ENCODE measurements at regions not wholly inside any gene's neighbourhood (a gene's known extent, or its start where the extent isn't known, plus 50 kb on each side); places are given as distances from the start of the nearest gene placed in this dataset.

GRCh38 chr4:14237911-14238310 lies 610.4 kb upstream of the BOD1L1 start:
- no peak for TF ChIP-seq CTCF (IDR thresholded peaks at IDR 0.05; ENCODE audit: low read depth, low read length)
- no peak for DNase-seq
- H3K27me3 ChIP-seq (ENCODE audit: insufficient read depth, low read depth, severe bottlenecking), result no peaks in the 10 kb centered on the region

GRCh38 chr4:14241574-14241973 lies 614.0 kb upstream of the BOD1L1 start:
- H3K9me3 ChIP-seq (ENCODE audit: severe bottlenecking), result no peaks in the 10 kb centered on the region
- no peak overlapping the region for H3K27ac ChIP-seq
- H3K36me3 ChIP-seq, result no peaks in the 10 kb centered on the region
- no peaks in the 10 kb centered on the region for H3K27me3 ChIP-seq (ENCODE audit: insufficient read depth, low read depth, severe bottlenecking)
- no peak for DNase-seq
- no peak for TF ChIP-seq CTCF (IDR thresholded peaks at IDR 0.05; ENCODE audit: low read depth, low read length)
- H3K4me3 ChIP-seq (ENCODE audit: low read depth, low read length), result no peak overlapping the region

More at GRCh38 chr4:14237911-14238310, 610.4 kb upstream of the BOD1L1 start:
- Histone ChIP-seq H3K9me3 (ENCODE audit: severe bottlenecking) (no peaks in the 10 kb centered on the region), H3K27ac (no peak overlapping the region), H3K36me3 (no peaks in the 10 kb centered on the region), H3K4me3 (ENCODE audit: low read depth, low read length) (no peak overlapping the region)

- TF ChIP-seq CTCF (IDR thresholded peaks at IDR 0.05; ENCODE audit: low read depth, low read length), result no peak
- H3K9me3 ChIP-seq (ENCODE audit: severe bottlenecking), result no peaks in the 10 kb centered on the region
- no peak for DNase-seq
- no peaks in the 10 kb centered on the region for H3K36me3 ChIP-seq
- no peak overlapping the region for H3K27ac ChIP-seq
- no peaks in the 10 kb centered on the region for H3K27me3 ChIP-seq (ENCODE audit: insufficient read depth, low read depth, severe bottlenecking)
- no peak overlapping the region for H3K4me3 ChIP-seq (ENCODE audit: low read depth, low read length)
These were observed 620.2 kb upstream of the BOD1L1 start for GRCh38 chr4:14247767-14248166.

- Histone ChIP-seq H3K9me3 (ENCODE audit: severe bottlenecking) (peaks cover 4% of the 10 kb centered on the region), H3K36me3 (no peaks in the 10 kb centered on the region), H3K27ac (no peak overlapping the region), H3K27me3 (ENCODE audit: insufficient read depth, low read depth, severe bottlenecking) (no peaks in the 10 kb centered on the region), H3K4me3 (ENCODE audit: low read depth, low read length) (no peak overlapping the region)
- no peak for TF ChIP-seq CTCF (IDR thresholded peaks at IDR 0.05; ENCODE audit: low read depth, low read length)
- DNase-seq, result no peak
These were observed 621.7 kb upstream of the BOD1L1 start for GRCh38 chr4:14249226-14249625.

- H3K9me3 ChIP-seq (ENCODE audit: severe bottlenecking), result peaks cover 4% of the 10 kb centered on the region
- H3K4me3 ChIP-seq (ENCODE audit: low read depth, low read length), result no peak overlapping the region
- no peak overlapping the region for H3K27ac ChIP-seq
- peak; percentile 61 for DNase-seq
- H3K36me3 ChIP-seq, result no peaks in the 10 kb centered on the region
- peak; percentile 78 for TF ChIP-seq CTCF (IDR thresholded peaks at IDR 0.05; ENCODE audit: low read depth, low read length)
- H3K27me3 ChIP-seq (ENCODE audit: insufficient read depth, low read depth, severe bottlenecking), result no peaks in the 10 kb centered on the region
These were observed 626.7 kb upstream of the BOD1L1 start for GRCh38 chr4:14254252-14254651.

- Histone ChIP-seq H3K4me3 (ENCODE audit: low read depth, low read length) (no peak overlapping the region), H3K9me3 (ENCODE audit: severe bottlenecking) (peaks cover 4% of the 10 kb centered on the region), H3K27ac (no peak overlapping the region), H3K36me3 (no peaks in the 10 kb centered on the region), H3K27me3 (ENCODE audit: insufficient read depth, low read depth, severe bottlenecking) (no peaks in the 10 kb centered on the region)
- no peak for DNase-seq
- TF ChIP-seq CTCF (IDR thresholded peaks at IDR 0.05; ENCODE audit: low read depth, low read length), result no peak
These were observed 627.4 kb upstream of the BOD1L1 start for GRCh38 chr4:14254926-14255325.
